ENCODE measurements at regions not wholly inside any gene's neighbourhood (a gene's known extent, or its start where the extent isn't known, plus 50 kb on each side); places are given as distances from the start of the nearest gene placed in this dataset.

DNA sequence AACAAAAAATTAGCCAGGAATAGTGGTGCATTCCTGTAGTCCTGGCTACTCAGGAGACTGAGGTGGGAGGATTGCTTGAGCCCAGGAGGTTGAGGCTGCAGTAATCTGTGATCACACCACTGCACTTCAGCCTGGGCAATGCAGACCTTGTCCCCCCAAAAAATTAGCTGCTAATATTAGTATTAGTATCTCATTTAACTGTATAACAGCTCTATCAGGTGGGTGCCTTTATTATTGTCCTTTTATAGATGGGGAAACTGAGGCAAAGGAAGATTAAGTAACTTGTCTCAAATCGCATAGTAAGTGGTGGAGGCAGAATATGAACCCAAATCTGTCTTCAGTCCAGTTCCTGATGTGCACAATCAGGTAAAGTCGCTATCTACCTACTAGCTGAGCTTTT lies 142.3 kb upstream of the CRY1 start:
- no peak for DNase-seq (ENCODE audit: low spot score)
- no peaks in the 10 kb centered on the region for H3K27me3 ChIP-seq (replicated peaks; ENCODE audit: insufficient read depth, low read depth, low read length, poor library complexity)
- no peaks in the 10 kb centered on the region for H3K36me3 ChIP-seq (ENCODE audit: insufficient read depth, low read length, poor library complexity, severe bottlenecking)
- intact Hi-C loops (cut with micrococcal nuclease; ENCODE audit: unreplicated experiment) = loop anchor here (10.0 kb wide), 1 partner anchor 169 kb away; no protein-coding TSS in a partner anchor
- ChIA-PET CTCF (no interaction called here), POLR2A (ENCODE audit: low non-redundant PET) (no interaction called here)
- TF ChIP-seq, protein P1, sequence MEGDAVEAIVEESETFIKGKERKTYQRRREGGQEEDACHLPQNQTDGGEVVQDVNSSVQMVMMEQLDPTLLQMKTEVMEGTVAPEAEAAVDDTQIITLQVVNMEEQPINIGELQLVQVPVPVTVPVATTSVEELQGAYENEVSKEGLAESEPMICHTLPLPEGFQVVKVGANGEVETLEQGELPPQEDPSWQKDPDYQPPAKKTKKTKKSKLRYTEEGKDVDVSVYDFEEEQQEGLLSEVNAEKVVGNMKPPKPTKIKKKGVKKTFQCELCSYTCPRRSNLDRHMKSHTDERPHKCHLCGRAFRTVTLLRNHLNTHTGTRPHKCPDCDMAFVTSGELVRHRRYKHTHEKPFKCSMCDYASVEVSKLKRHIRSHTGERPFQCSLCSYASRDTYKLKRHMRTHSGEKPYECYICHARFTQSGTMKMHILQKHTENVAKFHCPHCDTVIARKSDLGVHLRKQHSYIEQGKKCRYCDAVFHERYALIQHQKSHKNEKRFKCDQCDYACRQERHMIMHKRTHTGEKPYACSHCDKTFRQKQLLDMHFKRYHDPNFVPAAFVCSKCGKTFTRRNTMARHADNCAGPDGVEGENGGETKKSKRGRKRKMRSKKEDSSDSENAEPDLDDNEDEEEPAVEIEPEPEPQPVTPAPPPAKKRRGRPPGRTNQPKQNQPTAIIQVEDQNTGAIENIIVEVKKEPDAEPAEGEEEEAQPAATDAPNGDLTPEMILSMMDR (conservative IDR thresholded peaks at IDR 0.05; ENCODE audit: low read depth, low read length) = no peak
- TF ChIP-seq EZH2 (IDR thresholded peaks at IDR 0.05; ENCODE audit: borderline replicate concordance, low read depth, low read length, poor library complexity, severe bottlenecking) = no peak
- no peaks in the 10 kb centered on the region for H3K9me3 ChIP-seq (ENCODE audit: low read depth, low read length, poor library complexity, severe bottlenecking)
- H3K4me3 ChIP-seq (ENCODE audit: low read depth, low read length, poor library complexity, severe bottlenecking) = no peak overlapping the region
- BruUV-seq (replicated peaks) = no TSS peak
- peaks cover 29% of the 10 kb centered on the region for H3K4me1 ChIP-seq (ENCODE audit: insufficient read depth, low read length, poor library complexity, severe bottlenecking)
- no peak overlapping the region for H3K27ac ChIP-seq (ENCODE audit: low read depth, low read length, poor library complexity, severe bottlenecking)

- BruUV-seq (replicated peaks) = no TSS peak
- TF ChIP-seq, protein P1 (conservative IDR thresholded peaks at IDR 0.05; ENCODE audit: low read depth, low read length) = no peak
- TF ChIP-seq EZH2 (IDR thresholded peaks at IDR 0.05; ENCODE audit: borderline replicate concordance, low read depth, low read length, poor library complexity, severe bottlenecking) = no peak
- Histone ChIP-seq H3K27me3 (replicated peaks; ENCODE audit: insufficient read depth, low read depth, low read length, poor library complexity) (no peaks in the 10 kb centered on the region), H3K4me3 (ENCODE audit: low read depth, low read length, poor library complexity, severe bottlenecking) (no peak overlapping the region), H3K9me3 (ENCODE audit: low read depth, low read length, poor library complexity, severe bottlenecking) (no peaks in the 10 kb centered on the region), H3K36me3 (ENCODE audit: insufficient read depth, low read length, poor library complexity, severe bottlenecking) (no peaks in the 10 kb centered on the region), H3K27ac (ENCODE audit: low read depth, low read length, poor library complexity, severe bottlenecking) (peak overlapping the region; percentile 29), H3K4me1 (ENCODE audit: insufficient read depth, low read length, poor library complexity, severe bottlenecking) (peaks cover 38% of the 10 kb centered on the region)
- ChIA-PET CTCF (interaction anchor here (0.6 kb wide), 1 partner anchor 105 kb away, joined by 3 read pairs; no protein-coding TSS in a partner anchor), POLR2A (ENCODE audit: low non-redundant PET) (interaction anchor here (0.7 kb wide), 1 partner anchor 205 kb away, joined by 4 read pairs; no protein-coding TSS in a partner anchor)
- DNase-seq (ENCODE audit: low spot score) = peak; percentile 95
- intact Hi-C loops (cut with micrococcal nuclease; ENCODE audit: unreplicated experiment) = loop anchor here (2.0 to 10.0 kb wide), 2 partner anchors 82 to 168 kb away; a partner anchor contains a TSS
These were observed 143.6 kb upstream of the CRY1 start for GRCh38 chr12:107236824-107237511.

- peaks cover 52% of the 10 kb centered on the region for H3K4me1 ChIP-seq (ENCODE audit: insufficient read depth, low read length, poor library complexity, severe bottlenecking)
- ChIA-PET POLR2A (ENCODE audit: low non-redundant PET) (no interaction called here), CTCF (no interaction called here)
- no peak for DNase-seq (ENCODE audit: low spot score)
- intact Hi-C loops (cut with micrococcal nuclease; ENCODE audit: unreplicated experiment) = loop anchor here (10.0 kb wide), 1 partner anchor 167 kb away; no protein-coding TSS in a partner anchor
- H3K27me3 ChIP-seq (replicated peaks; ENCODE audit: insufficient read depth, low read depth, low read length, poor library complexity) = no peaks in the 10 kb centered on the region
- BruUV-seq (replicated peaks) = no TSS peak
- no peaks in the 10 kb centered on the region for H3K36me3 ChIP-seq (ENCODE audit: insufficient read depth, low read length, poor library complexity, severe bottlenecking)
- H3K27ac ChIP-seq (ENCODE audit: low read depth, low read length, poor library complexity, severe bottlenecking) = no peak overlapping the region
- H3K4me3 ChIP-seq (ENCODE audit: low read depth, low read length, poor library complexity, severe bottlenecking) = no peak overlapping the region
- TF ChIP-seq, protein P1 (conservative IDR thresholded peaks at IDR 0.05; ENCODE audit: low read depth, low read length) = no peak
- no peak for TF ChIP-seq EZH2 (IDR thresholded peaks at IDR 0.05; ENCODE audit: borderline replicate concordance, low read depth, low read length, poor library complexity, severe bottlenecking)
- no peaks in the 10 kb centered on the region for H3K9me3 ChIP-seq (ENCODE audit: low read depth, low read length, poor library complexity, severe bottlenecking)
These were observed 144.9 kb upstream of the CRY1 start for GRCh38 chr12:107238296-107238695.
